A549 (cell line): ENCODE measurements at regions not wholly inside any gene's neighbourhood (a gene's known extent, or its start where the extent isn't known, plus 50 kb on each side); places are given as distances from the start of the nearest gene placed in this dataset.
A peak's percentile ranks its signal among the peaks of the same experiment; 100 is the strongest.

Experiments
- ATAC-seq, 2 experiments: fragments of 200-7000 bp in 1 of 2; fragments of >200 bp in 1 of 2; cut with Nextera tagmentation in 1 of 2; cut with Tn5 transposase in 1 of 2; 3 replicates each; pipeline versions ENCODE4 v1.8.0 to v1.9.1; 2018 to 2020; ENCODE audit warnings: mild to moderate bottlenecking in 1 of 2, moderate library complexity in 1 of 2
- CTCF ChIA-PET: fragments of 300-600 bp; sonication (Branson Sonifier 250); formaldehyde crosslinking; extraction: SDS; loops from one replicate; lab custom pipeline; 2021; ENCODE audit warnings: antibody characterized with exemption, inconsistent platforms; lab: Yijun Ruan, JAX
- POLR2A ChIA-PET: fragments of 350-600 bp; formaldehyde crosslinking; extraction: SDS; loops from one replicate; lab custom pipeline; 2021; ENCODE audit warnings: antibody characterized with exemption, inconsistent platforms; lab: Yijun Ruan, JAX
- DNase-seq, 2 experiments: peaks; one replicate each; pipeline versions ENCODE4 v3.0.0 to v3.0.0-alpha.2; 2011 to 2016; ENCODE audit warnings: low read depth in 1 of 2, low spot score in 1 of 2
- FAIRE-seq: peaks from 2 replicates; lab custom pipeline; 2011; peaks lifted over from hg19 to GRCh38; lab: Jason Lieb, UNC
- H3K27ac ChIP-seq, 2 experiments: fragments of >200 bp; sonication (Bioruptor Twin); formaldehyde crosslinking; 3 replicates each; pipeline ENCODE4 v1.5.1; 2016 to 2017
- H3K4me1 ChIP-seq: fragments of >200 bp; sonication (Bioruptor Twin); formaldehyde crosslinking; 3 replicates; pipeline ENCODE4 v1.6.1; 2016
- H3K4me2 ChIP-seq: fragments of >200 bp; sonication (Bioruptor Twin); formaldehyde crosslinking; 3 replicates; pipeline ENCODE4 v1.6.1; 2016
- H3K4me3 ChIP-seq: fragments of >200 bp; sonication (Bioruptor Twin); formaldehyde crosslinking; 3 replicates; pipeline ENCODE4 v1.5.1; 2016
- H3K9me3 ChIP-seq: fragments of >200 bp; sonication (Bioruptor Twin); formaldehyde crosslinking; 3 replicates; pipeline ENCODE4 v1.6.1; 2016
- CEBPB ChIP-seq, 2 experiments: fragments of >200 bp in 1 of 2; sonication (Bioruptor Twin) in 1 of 2; formaldehyde crosslinking in 1 of 2; IDR thresholded peaks; 2 replicates each; pipeline ENCODE4 v1.6.1; 2012 to 2016
- FOSB ChIP-seq: fragments of 250-450 bp; sonication (Bioruptor Pico); IDR thresholded peaks from 2 replicates; pipeline ENCODE4 v1.5.0; 2020; ENCODE audit warnings: mild to moderate bottlenecking, moderate library complexity
- FOSL2 ChIP-seq, 2 experiments: fragments of 450-650 bp in 1 of 2; fragments of >200 bp in 1 of 2; sonication (Bioruptor Twin) in 1 of 2; formaldehyde crosslinking; IDR thresholded peaks; 2 replicates each; pipeline versions ENCODE4 v1.5.0 to v1.6.1; 2016 to 2020; ENCODE audit warnings: mild to moderate bottlenecking in 1 of 2, moderate library complexity in 1 of 2
- FOXS1 ChIP-seq: fragments of 250-450 bp; sonication (Bioruptor Pico); IDR thresholded peaks from 2 replicates; pipeline ENCODE4 v1.5.0; 2020; ENCODE audit warnings: mild to moderate bottlenecking, moderate library complexity
- HES2 ChIP-seq: fragments of >200 bp; sonication (Bioruptor Twin); formaldehyde crosslinking; IDR thresholded peaks from 2 replicates; pipeline ENCODE4 v1.6.1; 2016
- HEYL ChIP-seq: fragments of 250-450 bp; sonication (Bioruptor Pico); IDR thresholded peaks from 2 replicates; pipeline ENCODE4 v1.8.0; 2021; ENCODE audit warnings: mild to moderate bottlenecking, moderate library complexity
- JUN ChIP-seq, 2 experiments: fragments of >200 bp; sonication (Bioruptor Twin); formaldehyde crosslinking; IDR thresholded peaks; 2 replicates in 1 of 2; 3 replicates in 1 of 2; pipeline ENCODE4 v1.6.1; 2016 to 2017
- KDM1A ChIP-seq: fragments of 200-600 bp; sonication (generic); IDR thresholded peaks from 2 replicates; pipeline ENCODE4 v1.6.1; 2016; ENCODE audit warnings: low read depth, mild to moderate bottlenecking
- MAFK ChIP-seq: fragments of 450-650 bp; IDR thresholded peaks from 2 replicates; pipeline ENCODE4 v1.6.1; 2014; ENCODE audit not compliant: partially characterized antibody
- MYC ChIP-seq: IDR thresholded peaks from 2 replicates; pipeline ENCODE4 v1.6.1; 2012; ENCODE audit warnings: mild to moderate bottlenecking, inconsistent platforms, low read length, improper control_type of control experiment, borderline replicate concordance
- PBX3 ChIP-seq: IDR thresholded peaks from 2 replicates; pipeline ENCODE4 v1.6.1; 2012
- POLR2A ChIP-seq: IDR thresholded peaks from 2 replicates; pipeline ENCODE4 v1.6.1; 2012; ENCODE audit warnings: mild to moderate bottlenecking, low read length
- RCOR1 ChIP-seq: fragments of 150-350 bp; IDR thresholded peaks from 2 replicates; pipeline ENCODE4 v1.6.1; 2014; ENCODE audit warnings: antibody characterized with exemption, low read length, low read depth
- SMC3 ChIP-seq: fragments of >200 bp; sonication (Bioruptor Twin); formaldehyde crosslinking; IDR thresholded peaks from 3 replicates; pipeline ENCODE4 v1.6.1; 2018; ENCODE audit warnings: inconsistent platforms
- WGBS: methylation state at CpG from one replicate; pipeline ENCODE4 v1.1.6; 2017; ENCODE audit errors: missing lambda C conversion rate; 5-methylcytosine and 5-hydroxymethylcytosine counted together
- TF ChIP-seq, protein P1 (sequence below): fragments of >200 bp; sonication (Bioruptor Twin); formaldehyde crosslinking; IDR thresholded peaks from 3 replicates; pipeline ENCODE4 v1.5.1; 2016
- TF ChIP-seq, protein P2 (sequence below): fragments of 200-600 bp; sonication (generic); IDR thresholded peaks from 2 replicates; pipeline ENCODE4 v1.6.1; 2016; ENCODE audit warnings: antibody characterized with exemption, mild to moderate bottlenecking, moderate library complexity
- TF ChIP-seq, protein P3 (sequence below): fragments of 250-450 bp; sonication (Bioruptor Pico); IDR thresholded peaks from 2 replicates; pipeline ENCODE4 v1.5.0; 2021; ENCODE audit warnings: mild to moderate bottlenecking, moderate library complexity, borderline replicate concordance

DNA sequence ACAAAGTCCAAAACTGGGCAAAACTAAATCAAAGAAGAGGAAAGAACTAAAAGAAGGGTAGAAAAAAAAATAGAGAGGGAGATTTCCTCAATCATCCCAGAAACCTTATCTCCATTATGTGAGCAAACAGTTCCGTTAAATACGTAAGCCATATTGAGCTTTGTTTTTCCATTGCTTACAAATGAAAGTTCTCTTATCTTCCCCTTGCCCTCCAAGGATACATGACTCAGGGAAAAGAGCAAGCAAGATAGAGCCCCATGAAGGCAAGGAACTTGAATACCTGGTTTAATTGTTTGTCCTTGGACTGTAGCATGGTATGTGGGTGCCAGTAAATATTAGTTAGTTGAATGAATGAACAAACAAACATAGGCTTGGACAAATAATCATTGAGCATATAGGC is 126.8 kb upstream of the USP15 start:
- no peak for ATAC-seq
- H3K4me2 ChIP-seq: no peak overlapping the region
- DNase-seq: no peak
- no peaks in the 10 kb centered on the region for H3K4me1 ChIP-seq
- 54% methylated on average over 2 of the region's 2 CpGs for WGBS
- POLR2A ChIA-PET: no interaction called here
- H3K27ac ChIP-seq: no peak overlapping the region
- CTCF ChIA-PET: interaction anchor here (0.8 to 2.2 kb wide), 3 partner anchors 9 to 12 kb away, joined by 3 to 4 read pairs (median 4); no protein-coding TSS in a partner anchor
- H3K9me3 ChIP-seq: no peaks in the 10 kb centered on the region
- TF ChIP-seq KDM1A: no peak
- TF ChIP-seq, protein P1, sequence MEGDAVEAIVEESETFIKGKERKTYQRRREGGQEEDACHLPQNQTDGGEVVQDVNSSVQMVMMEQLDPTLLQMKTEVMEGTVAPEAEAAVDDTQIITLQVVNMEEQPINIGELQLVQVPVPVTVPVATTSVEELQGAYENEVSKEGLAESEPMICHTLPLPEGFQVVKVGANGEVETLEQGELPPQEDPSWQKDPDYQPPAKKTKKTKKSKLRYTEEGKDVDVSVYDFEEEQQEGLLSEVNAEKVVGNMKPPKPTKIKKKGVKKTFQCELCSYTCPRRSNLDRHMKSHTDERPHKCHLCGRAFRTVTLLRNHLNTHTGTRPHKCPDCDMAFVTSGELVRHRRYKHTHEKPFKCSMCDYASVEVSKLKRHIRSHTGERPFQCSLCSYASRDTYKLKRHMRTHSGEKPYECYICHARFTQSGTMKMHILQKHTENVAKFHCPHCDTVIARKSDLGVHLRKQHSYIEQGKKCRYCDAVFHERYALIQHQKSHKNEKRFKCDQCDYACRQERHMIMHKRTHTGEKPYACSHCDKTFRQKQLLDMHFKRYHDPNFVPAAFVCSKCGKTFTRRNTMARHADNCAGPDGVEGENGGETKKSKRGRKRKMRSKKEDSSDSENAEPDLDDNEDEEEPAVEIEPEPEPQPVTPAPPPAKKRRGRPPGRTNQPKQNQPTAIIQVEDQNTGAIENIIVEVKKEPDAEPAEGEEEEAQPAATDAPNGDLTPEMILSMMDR: no peak
- no peak for TF ChIP-seq PBX3
- H3K4me3 ChIP-seq: no peak overlapping the region
- FAIRE-seq: no peak

DNA sequence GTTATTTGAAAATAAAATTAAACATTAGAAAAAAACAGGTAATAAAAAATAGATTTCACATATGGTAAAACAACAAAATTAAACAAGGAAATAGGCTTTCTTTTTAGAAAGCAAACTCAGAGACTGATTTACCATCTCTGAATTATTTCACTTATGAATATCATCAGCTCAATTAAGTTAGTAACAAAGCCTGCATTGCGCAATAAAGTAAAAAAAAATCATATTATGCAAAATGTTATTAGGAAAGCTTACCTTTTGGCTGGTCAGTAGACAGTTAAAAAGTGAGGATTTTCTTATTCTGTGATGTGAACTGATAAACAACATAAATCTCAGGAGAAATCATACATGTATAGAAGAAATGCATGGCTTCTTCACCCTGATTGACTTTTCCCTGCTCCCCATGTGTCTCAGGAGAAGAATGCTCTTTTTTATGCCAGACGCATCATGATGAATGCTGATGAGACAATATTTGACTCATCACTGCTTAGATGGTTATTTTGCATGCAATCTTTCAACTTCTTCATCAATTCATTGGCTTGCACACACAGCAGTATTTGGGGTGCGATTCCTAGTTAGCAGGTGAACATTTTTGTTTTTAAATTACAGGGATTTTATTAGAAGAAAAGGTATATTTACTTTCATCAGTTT is 124.5 kb upstream of the USP15 start:
- ChIA-PET CTCF (interaction anchor here (1.4 to 2.2 kb wide), 2 partner anchors 12 to 17 kb away, joined by 3 to 4 read pairs; no protein-coding TSS in a partner anchor), POLR2A (no interaction called here)
- 10% methylated on average over 3 of the region's 3 CpGs for WGBS
- ATAC-seq (no peak), DNase-seq (no peak), FAIRE-seq (peak; percentile 39)
- TF ChIP-seq FOSB (CRISPR knock-in tag) (no peak), MYC (no peak), FOSL2 (IDR thresholded peaks at IDR 0.05) (no peak), FOSL2 (CRISPR knock-in tag; IDR thresholded peaks at IDR 0.05) (no peak), HEYL (CRISPR knock-in tag) (no peak), FOXS1 (CRISPR knock-in tag) (no peak), JUN (IDR thresholded peaks at IDR 0.05) (no peak), HES2 (no peak), SMC3 (no peak), POLR2A (no peak), RCOR1 (no peak), MAFK (peak; percentile 71), CEBPB (IDR thresholded peaks at IDR 0.05) (peak in 1 of 2 experiments; percentile 49; a peak in 2 of 4 replicates)
- TF ChIP-seq, protein P2, sequence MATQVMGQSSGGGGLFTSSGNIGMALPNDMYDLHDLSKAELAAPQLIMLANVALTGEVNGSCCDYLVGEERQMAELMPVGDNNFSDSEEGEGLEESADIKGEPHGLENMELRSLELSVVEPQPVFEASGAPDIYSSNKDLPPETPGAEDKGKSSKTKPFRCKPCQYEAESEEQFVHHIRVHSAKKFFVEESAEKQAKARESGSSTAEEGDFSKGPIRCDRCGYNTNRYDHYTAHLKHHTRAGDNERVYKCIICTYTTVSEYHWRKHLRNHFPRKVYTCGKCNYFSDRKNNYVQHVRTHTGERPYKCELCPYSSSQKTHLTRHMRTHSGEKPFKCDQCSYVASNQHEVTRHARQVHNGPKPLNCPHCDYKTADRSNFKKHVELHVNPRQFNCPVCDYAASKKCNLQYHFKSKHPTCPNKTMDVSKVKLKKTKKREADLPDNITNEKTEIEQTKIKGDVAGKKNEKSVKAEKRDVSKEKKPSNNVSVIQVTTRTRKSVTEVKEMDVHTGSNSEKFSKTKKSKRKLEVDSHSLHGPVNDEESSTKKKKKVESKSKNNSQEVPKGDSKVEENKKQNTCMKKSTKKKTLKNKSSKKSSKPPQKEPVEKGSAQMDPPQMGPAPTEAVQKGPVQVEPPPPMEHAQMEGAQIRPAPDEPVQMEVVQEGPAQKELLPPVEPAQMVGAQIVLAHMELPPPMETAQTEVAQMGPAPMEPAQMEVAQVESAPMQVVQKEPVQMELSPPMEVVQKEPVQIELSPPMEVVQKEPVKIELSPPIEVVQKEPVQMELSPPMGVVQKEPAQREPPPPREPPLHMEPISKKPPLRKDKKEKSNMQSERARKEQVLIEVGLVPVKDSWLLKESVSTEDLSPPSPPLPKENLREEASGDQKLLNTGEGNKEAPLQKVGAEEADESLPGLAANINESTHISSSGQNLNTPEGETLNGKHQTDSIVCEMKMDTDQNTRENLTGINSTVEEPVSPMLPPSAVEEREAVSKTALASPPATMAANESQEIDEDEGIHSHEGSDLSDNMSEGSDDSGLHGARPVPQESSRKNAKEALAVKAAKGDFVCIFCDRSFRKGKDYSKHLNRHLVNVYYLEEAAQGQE: no peak
- TF ChIP-seq, protein P3, sequence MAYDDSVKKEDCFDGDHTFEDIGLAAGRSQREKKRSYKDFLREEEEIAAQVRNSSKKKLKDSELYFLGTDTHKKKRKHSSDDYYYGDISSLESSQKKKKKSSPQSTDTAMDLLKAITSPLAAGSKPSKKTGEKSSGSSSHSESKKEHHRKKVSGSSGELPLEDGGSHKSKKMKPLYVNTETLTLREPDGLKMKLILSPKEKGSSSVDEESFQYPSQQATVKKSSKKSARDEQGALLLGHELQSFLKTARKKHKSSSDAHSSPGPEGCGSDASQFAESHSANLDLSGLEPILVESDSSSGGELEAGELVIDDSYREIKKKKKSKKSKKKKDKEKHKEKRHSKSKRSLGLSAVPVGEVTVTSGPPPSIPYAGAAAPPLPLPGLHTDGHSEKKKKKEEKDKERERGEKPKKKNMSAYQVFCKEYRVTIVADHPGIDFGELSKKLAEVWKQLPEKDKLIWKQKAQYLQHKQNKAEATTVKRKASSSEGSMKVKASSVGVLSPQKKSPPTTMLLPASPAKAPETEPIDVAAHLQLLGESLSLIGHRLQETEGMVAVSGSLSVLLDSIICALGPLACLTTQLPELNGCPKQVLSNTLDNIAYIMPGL (CRISPR knock-in tag): no peak
- H3K27ac ChIP-seq: no peak overlapping the region
- H3K4me2 ChIP-seq: no peak overlapping the region
- H3K4me3 ChIP-seq: no peak overlapping the region
- no peaks in the 10 kb centered on the region for H3K4me1 ChIP-seq
- H3K9me3 ChIP-seq: no peaks in the 10 kb centered on the region
